Hindlimb muscle (tissue), 1 donor: ENCODE measurements at regions not wholly inside any gene's neighbourhood (a gene's known extent, or its start where the extent isn't known, plus 50 kb on each side); places are given as distances from the start of the nearest gene placed in this dataset.
"Not testable (repeated sequence)": the region's sequence is repeated elsewhere in the genome, so short reads cannot be mapped to it uniquely, and the experiment has no call there.

Source experiments
- DNase-seq: peaks from one replicate; pipeline ENCODE4 v3.0.0-alpha.2; 2013

DNA sequence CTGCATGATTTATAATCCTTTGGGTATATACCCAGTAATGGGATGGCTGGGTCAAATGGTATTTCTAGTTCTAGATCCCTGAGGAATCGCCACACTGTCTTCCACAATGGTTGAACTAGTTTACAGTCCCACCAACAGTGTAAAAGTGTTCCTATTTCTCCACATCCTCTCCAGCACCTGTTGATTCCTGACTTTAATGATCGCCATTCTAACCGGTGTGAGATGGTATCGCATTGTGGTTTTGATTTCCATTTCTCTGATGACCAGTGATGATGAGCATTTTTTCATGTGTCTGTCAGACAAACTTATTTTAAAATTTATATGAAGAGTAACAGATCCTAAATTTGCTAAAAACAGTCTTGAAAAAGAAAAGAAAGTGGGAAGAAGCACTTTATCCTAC is 197.7 kb downstream of the FGFR2 start:
- DNase-seq, result not testable (repeated sequence)

DNA sequence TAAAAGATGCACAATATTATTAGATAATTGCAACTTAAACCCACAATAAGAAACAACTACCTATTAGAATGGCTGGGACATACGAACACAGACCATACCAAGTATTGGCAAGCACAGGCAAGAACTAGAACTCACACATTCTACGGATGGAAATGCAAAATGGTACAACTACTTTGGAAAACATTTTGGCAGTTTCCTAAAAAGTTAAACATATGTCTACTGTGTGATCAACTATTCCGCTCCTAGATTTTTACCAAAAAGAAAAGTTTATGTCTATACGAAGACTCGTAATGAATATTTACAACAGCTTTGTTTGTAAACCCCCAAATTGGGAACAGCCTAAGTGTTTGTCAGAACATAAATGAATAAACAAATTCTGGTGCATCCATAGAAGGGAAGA is 194.7 kb downstream of the FGFR2 start:
- DNase-seq, result no peak

DNA sequence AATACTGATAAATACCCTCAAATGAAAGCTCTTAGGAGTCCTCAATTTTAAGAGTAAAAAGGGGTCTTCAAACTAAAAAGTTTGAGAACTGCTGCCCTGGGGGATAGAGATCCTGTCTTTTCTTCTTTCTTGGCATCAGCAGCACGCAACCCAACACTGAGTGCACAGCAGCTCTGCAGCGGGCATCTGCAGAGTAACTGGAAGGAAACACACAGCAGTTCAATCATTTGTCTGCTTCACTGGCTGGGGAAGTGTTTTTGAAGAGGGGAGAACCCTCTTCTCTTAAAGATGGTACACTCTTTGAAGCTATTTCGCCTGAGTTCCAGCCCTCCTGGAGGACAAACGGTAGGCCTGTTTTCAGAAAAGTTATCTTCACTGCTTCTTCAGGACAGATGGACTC is 193.6 kb downstream of the FGFR2 start:
- no peak for DNase-seq

DNA sequence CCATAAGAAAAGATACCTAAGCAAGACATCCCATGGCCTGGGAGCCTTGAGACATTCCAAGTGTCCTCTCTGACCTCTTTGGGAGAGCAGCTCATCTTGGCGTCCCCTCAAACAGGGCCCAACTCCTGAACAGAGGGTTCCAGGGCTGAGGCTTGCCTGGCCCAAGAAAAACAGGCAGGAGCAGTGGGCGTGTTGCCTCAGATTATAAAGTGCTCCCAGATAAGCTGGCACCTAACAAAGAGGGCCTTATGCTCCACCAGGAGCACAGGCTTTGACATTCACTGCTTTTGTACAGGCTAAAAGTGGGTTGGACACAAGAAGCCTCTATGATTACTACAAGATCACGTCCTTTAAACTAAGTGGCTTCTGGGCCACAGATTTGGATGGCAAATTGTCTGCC is 193.1 kb downstream of the FGFR2 start:
- DNase-seq, result no peak

GRCh38 chr10:121405549-121405948 is 192.7 kb downstream of the FGFR2 start:
- DNase-seq, result no peak

GRCh38 chr10:121405953-121406352 is 192.3 kb downstream of the FGFR2 start:
- DNase-seq, result no peak

DNA sequence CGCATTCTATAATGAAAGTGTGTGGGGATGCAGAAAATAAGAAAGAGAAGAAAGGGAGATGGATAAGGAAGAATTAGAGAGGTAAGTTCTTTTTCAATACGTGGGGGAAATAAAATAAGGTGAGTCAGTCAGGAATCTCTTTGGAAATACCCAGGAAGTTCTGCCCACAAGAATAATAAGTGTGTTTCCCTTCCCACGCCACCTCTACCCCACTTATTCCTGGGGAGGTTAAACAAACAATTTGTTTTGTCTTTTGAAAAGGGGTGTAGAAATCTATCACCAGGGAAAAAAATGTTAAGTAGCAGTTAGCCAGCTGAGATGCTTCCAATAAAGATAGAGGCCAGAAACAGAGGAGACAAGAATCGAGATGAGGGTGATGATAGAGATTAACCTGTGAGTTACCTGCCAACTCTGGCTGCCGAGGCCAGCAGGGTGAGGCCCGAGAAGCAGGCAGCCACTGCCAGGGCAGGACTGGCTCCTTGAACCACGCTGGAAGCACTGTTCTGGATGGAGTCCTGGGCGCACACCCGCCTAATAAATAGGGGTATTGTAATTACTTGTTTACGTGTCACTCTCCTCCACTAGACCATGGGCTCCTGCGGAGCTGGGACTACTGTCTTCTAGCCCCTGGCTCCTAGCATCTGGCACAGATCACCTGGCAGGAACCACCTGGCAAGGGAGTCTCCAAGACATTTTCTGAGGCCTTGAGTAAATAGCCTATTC is 191.3 kb downstream of the FGFR2 start:
- no peak for DNase-seq

GRCh38 chr10:121409466-121410104 is 188.7 kb downstream of the FGFR2 start:
- no peak for DNase-seq

DNA sequence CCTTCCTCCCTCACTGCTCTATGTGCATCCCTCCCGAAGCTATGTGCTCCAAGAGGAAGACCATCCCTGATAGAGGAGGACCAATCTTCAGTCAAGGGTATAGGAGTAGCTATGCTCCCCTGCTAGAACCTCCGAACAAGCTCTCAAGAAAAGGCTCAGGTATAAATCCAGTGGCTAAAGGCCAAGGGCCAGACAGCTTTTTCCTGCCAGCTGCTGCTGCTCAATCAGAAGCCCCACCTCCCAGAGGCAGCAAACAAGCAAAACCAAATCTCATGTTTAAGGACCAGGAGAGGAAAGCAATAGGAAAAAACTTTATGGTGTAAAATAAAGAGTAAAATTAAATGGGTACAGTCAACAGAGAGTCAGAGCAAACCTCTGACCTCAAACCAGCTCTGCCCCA is 187.2 kb downstream of the FGFR2 start:
- DNase-seq, result no peak

GRCh38 chr10:121413951-121414350 is 184.3 kb downstream of the FGFR2 start:
- DNase-seq, result no peak

DNA sequence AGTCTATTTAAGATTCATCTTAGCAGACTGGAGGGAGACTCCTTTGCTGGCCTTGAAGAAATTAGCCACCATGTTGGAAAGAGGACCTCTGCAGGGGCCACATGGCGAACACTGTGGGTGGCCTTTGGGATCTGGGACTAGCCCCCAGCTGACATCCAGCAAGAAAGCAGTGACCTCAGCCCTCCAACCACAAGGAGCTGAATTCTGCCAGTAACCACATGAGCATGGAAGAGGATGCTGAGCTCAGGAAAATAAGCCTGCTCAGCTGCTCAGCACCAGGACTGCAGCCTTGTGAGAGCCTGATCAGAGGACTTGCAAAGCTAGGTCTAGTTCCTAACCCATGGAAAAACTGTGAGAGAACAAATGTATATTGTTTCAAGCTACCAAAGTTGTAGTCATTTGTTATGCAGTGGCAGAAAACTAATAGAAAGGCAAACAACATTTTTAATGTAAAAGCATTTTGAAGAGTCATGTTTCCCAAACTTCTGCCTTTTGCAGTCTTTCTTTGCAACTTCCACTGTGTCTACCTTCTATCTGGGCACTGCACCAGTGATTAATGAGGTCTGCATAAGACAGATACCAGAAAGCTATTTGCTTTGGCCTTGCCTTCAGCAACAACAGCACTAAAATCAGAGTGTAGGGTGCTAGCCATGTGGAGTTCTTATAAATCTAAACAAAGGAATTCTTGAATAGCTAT is 183.7 kb downstream of the FGFR2 start:
- DNase-seq, result no peak

DNA sequence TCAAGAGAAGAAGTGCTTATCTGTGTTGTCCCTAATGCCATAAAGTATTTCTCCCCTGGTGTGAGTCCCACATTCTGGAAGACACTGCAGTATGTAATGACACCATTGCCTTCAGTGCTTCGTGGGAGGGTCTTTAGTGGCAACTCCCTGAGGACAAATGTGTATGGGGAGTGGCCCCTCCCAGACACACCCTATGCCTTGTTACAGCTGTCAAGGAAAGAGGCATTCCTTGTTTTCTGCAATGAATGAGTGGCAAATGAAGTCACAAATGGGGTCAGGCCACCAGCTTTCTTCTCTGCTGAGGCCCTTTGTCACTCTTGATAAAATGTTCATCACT is 183.2 kb downstream of the FGFR2 start:
- no peak for DNase-seq

DNA sequence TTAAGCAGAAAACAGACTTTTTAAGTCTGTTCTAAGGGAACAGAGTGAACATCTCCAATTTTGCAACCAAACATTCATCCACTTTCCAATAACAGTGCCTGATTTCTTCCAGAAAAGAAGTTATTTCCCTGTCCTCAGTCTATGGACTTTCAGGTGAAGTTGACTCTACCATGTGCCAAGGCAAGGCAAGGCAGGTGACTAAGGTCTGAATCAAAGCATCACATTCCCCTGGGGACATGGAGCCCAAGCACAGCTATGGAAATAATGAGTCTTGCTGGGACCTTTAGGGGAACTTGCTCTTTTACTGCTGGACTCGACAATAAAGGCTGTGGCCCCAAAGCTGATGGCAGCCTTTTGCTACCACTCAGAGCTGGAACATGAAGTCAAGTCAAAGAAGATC is 182.2 kb downstream of the FGFR2 start:
- DNase-seq, result no peak

DNA sequence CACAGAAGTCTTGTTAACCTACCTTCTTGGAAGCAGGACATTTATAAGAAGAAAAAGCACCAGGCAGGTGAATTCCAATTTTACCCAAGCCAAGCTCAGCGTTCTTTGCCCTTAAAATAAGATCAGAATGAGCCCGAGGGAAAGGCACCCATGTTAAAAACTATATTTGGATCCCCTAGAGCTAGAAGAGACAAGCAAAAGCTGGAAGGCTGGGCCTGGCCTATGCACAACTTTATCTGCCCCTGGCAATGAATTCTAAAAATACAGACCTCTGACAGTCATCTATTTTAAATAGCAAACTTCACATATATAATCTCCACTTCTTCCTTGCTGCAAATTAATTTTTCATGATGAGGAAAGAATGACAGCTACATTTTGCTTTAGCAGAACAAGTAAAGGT is 180.9 kb downstream of the FGFR2 start:
- no peak for DNase-seq

DNA sequence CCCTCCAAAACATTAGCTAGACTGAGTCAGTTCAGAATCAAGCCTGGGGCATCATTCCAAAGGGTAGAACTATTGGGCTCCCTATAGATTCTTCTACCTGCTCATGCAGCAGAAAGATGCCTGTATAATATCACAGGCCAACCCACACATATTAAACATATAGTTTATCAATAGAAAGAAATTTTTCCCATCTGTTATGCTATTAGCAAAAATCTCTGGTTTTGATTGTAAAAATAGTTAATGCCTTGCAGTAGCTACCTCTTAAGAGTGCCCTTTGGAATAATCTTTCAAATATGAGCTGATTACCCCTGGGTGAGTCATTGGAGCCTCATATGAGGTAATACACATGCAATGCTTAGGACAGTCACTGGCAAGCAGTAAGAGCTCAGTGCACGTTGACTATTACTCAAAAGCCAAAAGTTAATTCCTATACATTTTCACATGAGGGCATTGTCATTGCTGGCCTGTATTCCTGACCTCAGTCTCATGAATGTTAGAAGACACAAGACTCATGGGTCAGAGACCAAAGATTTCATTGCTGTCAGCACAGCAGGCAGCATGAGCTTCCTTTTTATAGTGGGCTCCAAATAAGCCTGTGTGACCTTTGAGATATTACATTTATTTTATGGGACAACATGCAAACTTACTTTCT is 180.0 kb downstream of the FGFR2 start:
- no peak for DNase-seq

DNA sequence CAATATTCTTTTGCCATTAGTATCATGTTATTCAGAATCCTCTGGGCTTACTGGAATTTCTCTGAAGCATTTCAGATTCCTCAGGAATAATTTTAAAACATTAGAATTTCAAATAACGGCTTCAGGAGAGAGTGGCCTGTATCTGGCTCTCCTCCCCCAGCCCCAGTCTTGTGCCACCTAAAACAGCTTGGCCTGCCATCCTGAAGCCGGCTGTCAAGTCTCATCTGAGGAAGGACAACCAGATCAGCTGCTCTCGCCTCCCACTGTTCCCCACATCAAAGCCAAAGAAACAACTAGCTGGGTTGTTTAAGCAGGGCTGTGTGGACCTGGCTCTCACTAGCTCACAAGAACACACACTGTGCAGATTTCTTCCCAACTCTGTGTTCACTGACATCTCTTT is 178.2 kb downstream of the FGFR2 start:
- DNase-seq, result no peak

GRCh38 chr10:121422096-121422495 is 176.1 kb downstream of the FGFR2 start:
- DNase-seq, result no peak

GRCh38 chr10:121425623-121426022 is 172.6 kb downstream of the FGFR2 start:
- no peak for DNase-seq

DNA sequence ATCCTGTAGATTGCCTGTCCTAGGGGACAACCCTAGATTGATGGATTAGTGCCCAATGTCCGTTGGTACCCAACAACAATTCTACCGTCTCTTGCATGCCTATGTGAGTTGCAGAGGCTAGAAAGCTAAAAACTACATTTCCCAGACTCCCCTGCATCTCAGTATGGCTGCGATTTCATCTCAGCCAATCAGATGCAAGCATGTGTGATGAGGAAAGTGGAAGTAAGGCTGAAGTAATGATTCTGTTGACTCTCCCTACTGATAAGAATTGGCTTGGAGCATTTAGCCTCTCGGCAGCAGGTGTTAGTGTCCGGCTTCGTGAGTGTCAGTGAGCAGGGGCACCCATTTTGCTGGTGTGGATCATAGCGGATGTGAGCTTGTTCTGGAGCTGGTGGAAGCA is 171.9 kb downstream of the FGFR2 start:
- DNase-seq, result no peak
